ENCODE measurements at regions not wholly inside any gene's neighbourhood (a gene's known extent, or its start where the extent isn't known, plus 50 kb on each side); places are given as distances from the start of the nearest gene placed in this dataset.
"Not testable (repeated sequence)": the region's sequence is repeated elsewhere in the genome, so short reads cannot be mapped to it uniquely, and the experiment has no call there.

GRCh38 chr6:118367314-118367713 lies 180.8 kb upstream of the PLN start:
- DNase-seq, result no peak

- DNase-seq, result no peak
Measured at GRCh38 chr6:118370722-118371121, 177.4 kb upstream of the PLN start.

GRCh38 chr6:118371955-118372354 lies 176.1 kb upstream of the PLN start:
- DNase-seq, result no peak

GRCh38 chr6:118372413-118372812 lies 175.7 kb upstream of the PLN start:
- no peak for DNase-seq

- peak; percentile 79 for DNase-seq
Measured at GRCh38 chr6:118377711-118378414, 170.2 kb upstream of the PLN start.

- not testable (repeated sequence) for DNase-seq
Measured at GRCh38 chr6:118380620-118381019, 167.5 kb upstream of the PLN start.

GRCh38 chr6:118382126-118382525 lies 166.0 kb upstream of the PLN start:
- no peak for DNase-seq

GRCh38 chr6:118383924-118384323 lies 164.2 kb upstream of the PLN start:
- DNase-seq, result no peak

GRCh38 chr6:118386975-118387374 lies 161.1 kb upstream of the PLN start:
- DNase-seq, result no peak

GRCh38 chr6:118387921-118388701 lies 160.0 kb upstream of the PLN start:
- no peak for DNase-seq

- DNase-seq, result no peak
Measured at GRCh38 chr6:118391086-118391485, 157.0 kb upstream of the PLN start.

- no peak for DNase-seq
Measured at GRCh38 chr6:118394106-118394505, 154.0 kb upstream of the PLN start.

GRCh38 chr6:118396969-118397368 lies 151.1 kb upstream of the PLN start:
- DNase-seq, result no peak

- peak; percentile 4 for DNase-seq
Measured at GRCh38 chr6:118397671-118398465, 150.2 kb upstream of the PLN start.

- no peak for DNase-seq
Measured at GRCh38 chr6:118400098-118400497, 148.0 kb upstream of the PLN start.

- no peak for DNase-seq
Measured at GRCh38 chr6:118400582-118400981, 147.5 kb upstream of the PLN start.

- DNase-seq, result no peak
Measured at GRCh38 chr6:118401325-118401975, 146.6 kb upstream of the PLN start.

- DNase-seq, result no peak
Measured at GRCh38 chr6:118403036-118403435, 145.1 kb upstream of the PLN start.

- no peak for DNase-seq
Measured at GRCh38 chr6:118408863-118409262, 139.2 kb upstream of the PLN start.

- DNase-seq, result no peak
Measured at GRCh38 chr6:118410001-118410400, 138.1 kb upstream of the PLN start.

Data from NCI-H1436 (cell line).